Erythroblast (primary cell): ENCODE measurements at regions not wholly inside any gene's neighbourhood (a gene's known extent, or its start where the extent isn't known, plus 50 kb on each side); places are given as distances from the start of the nearest gene placed in this dataset.

Experiments
- GATA1 ChIP-seq: IDR thresholded peaks from 2 replicates; pipeline ENCODE4 v1.6.1; 2011; ENCODE audit warnings: low read depth, mild to moderate bottlenecking, control low read depth, low read length, moderate library complexity
- POLR2A ChIP-seq: IDR thresholded peaks from 2 replicates; pipeline ENCODE4 v1.6.1; 2011; ENCODE audit warnings: mild to moderate bottlenecking, low read length

DNA sequence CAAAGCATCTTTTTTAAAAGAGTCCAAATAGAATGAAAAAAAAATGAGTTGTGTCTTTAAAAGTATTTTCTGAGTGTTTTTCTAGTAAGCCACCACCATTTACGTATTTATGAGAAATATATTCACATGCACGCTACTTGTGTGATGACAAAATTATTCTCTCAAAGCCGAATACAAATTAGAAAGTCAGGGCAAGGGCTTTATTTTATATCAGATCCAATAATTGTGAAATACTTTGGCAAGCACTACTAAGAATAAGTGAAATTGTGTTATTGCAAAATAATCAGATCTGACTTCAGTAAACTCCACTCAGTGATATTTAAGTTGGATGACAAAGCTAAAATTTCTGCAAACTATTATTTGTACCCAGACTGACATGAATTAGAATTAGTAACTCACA is 589.3 kb upstream of the KCNMB2 start:
- TF ChIP-seq POLR2A (no peak), GATA1 (no peak)
